NB4 (cell line): ENCODE measurements at regions not wholly inside any gene's neighbourhood (a gene's known extent, or its start where the extent isn't known, plus 50 kb on each side); places are given as distances from the start of the nearest gene placed in this dataset.

Source experiments
- DNase-seq: peaks from one replicate; pipeline ENCODE4 v3.0.0; 2010; ENCODE audit warnings: low read depth
- H3K4me3 ChIP-seq: one replicate; pipeline ENCODE4 v1.5.1; 2011; ENCODE audit warnings: mild to moderate bottlenecking, low read depth, low read length, moderate library complexity
- CTCF ChIP-seq: IDR thresholded peaks from one replicate; pipeline ENCODE4 v1.5.1; 2012; ENCODE audit warnings: low read depth, low read length
- MAX ChIP-seq: IDR thresholded peaks from 2 replicates; pipeline ENCODE4 v1.6.1; 2011; ENCODE audit warnings: low read depth, low read length
- MYC ChIP-seq: IDR thresholded peaks from 2 replicates; pipeline ENCODE4 v1.6.1; 2011; ENCODE audit warnings: low read depth, low read length
- POLR2A ChIP-seq: IDR thresholded peaks from 2 replicates; pipeline ENCODE4 v1.6.1; 2011; ENCODE audit warnings: mild to moderate bottlenecking; ENCODE audit not compliant: insufficient read length; ENCODE audit errors: extremely low read depth

- H3K4me3 ChIP-seq, result no peak overlapping the region
- TF ChIP-seq POLR2A, result no peak
- no peak for DNase-seq
These were observed 302.1 kb downstream of the BTBD3 start for GRCh38 chr20:12219798-12220197.

- no peak for TF ChIP-seq POLR2A
- TF ChIP-seq MAX, result no peak
- TF ChIP-seq MYC, result no peak
- TF ChIP-seq CTCF, result no peak
- H3K4me3 ChIP-seq, result no peak overlapping the region
- DNase-seq, result no peak
These were observed 305.4 kb downstream of the BTBD3 start for GRCh38 chr20:12223057-12223456.

DNA sequence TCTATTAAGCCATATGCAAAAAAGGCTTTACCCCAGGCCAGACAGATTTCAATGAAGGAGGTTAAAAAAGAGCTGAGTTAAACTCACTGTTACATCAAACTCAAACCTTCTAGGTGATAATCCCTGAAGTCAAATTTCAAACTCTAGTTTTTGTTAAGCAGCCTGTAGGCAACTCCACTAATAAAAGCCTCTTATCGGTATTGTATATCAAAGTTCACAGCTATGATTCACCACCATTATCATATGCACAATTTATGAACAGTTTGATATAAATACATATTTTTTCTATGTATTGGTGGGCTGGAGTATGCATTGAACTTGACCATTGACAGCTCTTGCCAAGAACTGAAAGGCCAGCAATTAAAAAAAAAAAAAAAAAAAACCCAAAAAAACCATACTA, 308.2 kb downstream of the BTBD3 start:
- H3K4me3 ChIP-seq, result no peak overlapping the region
- TF ChIP-seq MYC (no peak), MAX (no peak), CTCF (no peak), POLR2A (no peak)
- DNase-seq, result no peak

DNA sequence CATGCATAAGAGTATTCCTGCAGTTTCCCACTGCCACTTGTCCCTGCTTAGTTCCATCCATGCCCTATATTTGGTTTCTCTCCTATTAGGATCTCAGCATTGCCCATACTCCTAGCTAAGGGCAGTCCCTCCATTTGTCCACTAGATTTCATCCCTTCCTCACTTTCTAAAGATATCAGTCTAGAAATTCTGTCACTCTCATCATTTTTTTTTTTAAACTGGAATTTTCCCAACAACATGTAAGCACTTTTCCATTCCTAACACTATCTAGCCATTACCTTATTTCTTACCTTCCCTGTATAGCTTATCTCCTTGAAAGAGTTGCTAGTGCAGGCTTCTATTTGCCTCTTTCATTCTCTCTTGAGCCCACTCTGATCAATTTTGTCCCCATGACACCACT, 312.2 kb downstream of the BTBD3 start:
- TF ChIP-seq CTCF (no peak), MAX (no peak), POLR2A (no peak), MYC (no peak)
- no peak overlapping the region for H3K4me3 ChIP-seq
- no peak for DNase-seq

DNA sequence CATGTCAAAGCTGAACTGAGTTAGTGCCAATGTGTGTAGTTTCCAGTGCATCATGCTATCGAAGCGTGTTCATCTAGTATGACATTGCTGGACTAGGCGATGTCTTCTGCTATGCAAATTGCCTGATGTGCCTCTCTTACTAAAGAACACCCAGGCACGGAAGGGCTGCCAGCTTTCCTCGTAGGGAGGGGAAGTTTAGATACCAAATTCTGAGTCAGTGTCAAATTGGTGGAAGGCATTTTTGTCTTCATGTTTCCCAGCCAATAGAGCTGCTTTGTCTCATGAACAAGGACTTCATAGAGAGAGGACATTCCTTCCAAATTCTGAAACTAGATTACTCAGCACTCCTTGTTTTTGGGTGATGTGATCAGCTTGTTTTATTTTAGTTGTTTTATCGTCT, 320.1 kb downstream of the BTBD3 start:
- no peak for DNase-seq

DNA sequence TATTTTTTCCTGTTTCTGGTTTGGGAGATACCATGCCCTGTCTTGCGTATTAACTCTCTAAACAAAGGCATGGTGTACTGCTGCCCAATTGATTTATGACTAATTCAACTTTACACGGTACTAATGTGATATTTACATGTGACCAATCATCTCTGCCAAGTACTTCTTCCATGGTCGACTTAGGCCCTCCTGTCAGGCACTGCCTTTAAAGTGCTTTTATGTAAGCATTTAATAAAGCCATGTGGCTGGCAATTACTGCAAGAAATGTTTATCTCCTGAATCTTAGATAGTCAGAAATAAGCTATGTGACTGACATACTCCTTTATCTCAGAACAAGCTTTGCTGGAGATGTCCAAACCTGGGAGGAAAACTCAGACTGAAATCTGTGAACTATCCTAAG, 323.4 kb downstream of the BTBD3 start:
- no peak for TF ChIP-seq POLR2A
- no peak for TF ChIP-seq CTCF
- no peak for TF ChIP-seq MAX
- no peak for TF ChIP-seq MYC
- H3K4me3 ChIP-seq, result no peak overlapping the region
- DNase-seq, result no peak

More for the DNA sequence above, 320.1 kb downstream of the BTBD3 start:
- no peak overlapping the region for H3K4me3 ChIP-seq
- TF ChIP-seq MAX (no peak), POLR2A (no peak)

- TF ChIP-seq CTCF (no peak), POLR2A (no peak), MAX (no peak), MYC (no peak)
- H3K4me3 ChIP-seq, result no peak overlapping the region
- DNase-seq, result peak; percentile 55
These were observed 325.6 kb downstream of the BTBD3 start for GRCh38 chr20:12243327-12243726.
